Stimulated activated CD4-positive, alpha-beta T cell treated with anti-CD3 and anti-CD28 coated beads, Interleukin-4, amount 100 ng/mL, for 1 hour (primary cell): ENCODE measurements at regions not wholly inside any gene's neighbourhood (a gene's known extent, or its start where the extent isn't known, plus 50 kb on each side); places are given as distances from the start of the nearest gene placed in this dataset.

ENCODE experiments used
- DNase-seq: peaks from one replicate; pipeline ENCODE4 v3.0.0-alpha.2; 2020

DNA sequence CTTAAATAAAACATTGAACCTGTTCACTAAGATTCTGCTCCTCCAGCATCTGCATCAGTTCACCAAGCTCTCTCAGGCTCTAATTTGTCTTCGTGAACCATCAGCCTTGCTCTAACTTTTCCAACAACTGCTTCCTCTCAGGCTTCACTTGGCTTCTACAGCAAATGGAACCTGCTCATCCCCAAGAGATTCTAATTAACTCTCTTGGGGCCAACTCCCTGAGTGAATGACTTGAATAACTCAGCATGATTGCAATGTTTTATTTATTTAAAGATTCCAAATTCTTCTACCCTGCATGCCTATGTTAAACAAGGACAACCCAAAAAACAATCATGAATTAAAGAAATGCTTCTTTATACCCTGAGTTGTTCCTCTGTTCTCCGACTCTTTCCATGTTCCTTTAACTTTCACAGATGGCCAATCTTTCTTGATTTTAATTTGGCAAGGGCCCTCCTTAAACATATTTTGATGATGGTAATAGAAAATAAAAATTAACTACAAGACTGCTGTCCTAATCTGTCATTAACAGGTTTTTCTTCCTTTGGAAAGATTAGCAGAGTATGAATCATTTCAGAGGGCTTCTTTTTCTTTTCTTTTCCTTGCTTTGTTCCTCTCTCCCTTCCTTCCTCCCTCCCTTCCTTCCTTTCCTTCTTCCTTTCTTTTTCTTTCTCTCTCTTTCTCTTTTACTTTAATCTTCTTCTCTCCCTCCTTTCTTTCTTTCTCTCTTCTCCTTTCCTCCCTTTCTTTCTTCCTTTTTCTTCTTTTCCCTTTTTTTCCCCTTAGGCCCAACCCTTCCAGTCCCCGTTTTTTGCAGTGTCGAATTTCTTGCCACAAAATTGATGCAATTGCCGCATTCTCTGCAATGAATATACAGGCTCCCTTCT is 195.0 kb upstream of the RHOBTB1 start:
- DNase-seq = no peak

DNA sequence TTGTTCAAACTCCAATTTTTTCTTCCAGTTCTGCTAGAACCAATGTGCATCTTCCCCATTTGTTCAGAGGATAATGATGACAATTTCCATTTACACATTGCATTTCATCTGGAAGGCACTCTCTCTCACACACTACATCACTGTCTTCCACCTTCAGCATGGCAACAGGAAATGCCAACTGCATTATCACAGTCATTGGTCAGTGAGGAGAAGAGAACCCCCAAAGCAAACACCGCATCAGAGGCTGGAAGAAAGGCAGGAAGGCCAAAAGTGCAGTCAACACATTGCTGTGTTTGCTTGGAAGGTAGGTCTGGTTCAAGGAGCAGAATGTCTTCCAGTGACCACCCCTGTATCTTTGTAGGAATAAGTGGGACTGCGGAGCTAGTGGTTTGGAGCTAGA is 192.2 kb upstream of the RHOBTB1 start:
- DNase-seq = no peak

DNA sequence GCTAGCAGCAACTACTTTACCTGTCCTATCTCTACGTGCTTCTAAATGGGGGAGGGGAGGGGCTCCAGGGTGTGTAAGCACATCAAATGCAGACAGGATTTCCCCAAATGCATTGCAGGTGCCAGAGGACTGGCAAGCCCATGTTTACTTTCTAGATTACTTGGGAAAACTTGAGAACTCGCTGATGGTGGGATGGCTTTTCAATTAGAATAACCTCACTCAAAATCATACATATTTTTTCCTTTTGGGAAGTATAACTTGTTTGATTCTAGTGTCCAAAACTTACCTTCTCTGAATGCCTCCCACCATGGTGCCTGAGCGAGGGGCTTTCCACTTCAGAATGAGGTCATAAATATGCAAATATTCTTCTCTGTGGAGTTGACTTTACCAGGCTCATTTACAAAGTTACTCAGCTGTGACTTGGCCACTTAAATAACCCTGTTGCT is 191.3 kb upstream of the RHOBTB1 start:
- no peak for DNase-seq

DNA sequence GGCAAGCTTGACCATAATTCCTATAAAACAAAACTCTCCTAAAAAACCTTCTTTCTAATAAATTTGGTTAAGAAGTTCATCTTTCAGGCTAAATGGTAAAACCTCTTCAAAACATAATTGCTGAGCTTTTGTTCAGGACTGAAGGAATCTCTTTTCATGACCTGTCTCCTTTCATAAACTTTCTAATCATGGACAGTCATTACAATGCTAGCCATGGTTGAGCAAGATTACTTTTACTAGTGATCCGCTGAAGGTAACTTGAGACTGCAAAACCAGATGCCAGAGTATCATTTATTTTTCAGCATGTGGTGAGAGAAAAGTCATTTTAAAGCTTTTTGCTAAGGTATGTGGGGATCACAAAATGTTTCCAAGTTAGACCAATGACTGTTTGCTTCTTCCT is 186.4 kb upstream of the RHOBTB1 start:
- no peak for DNase-seq

- no peak for DNase-seq
Observed at GRCh38 chr10:61128196-61128595, 184.2 kb upstream of the RHOBTB1 start.

GRCh38 chr10:61125560-61126170 is 181.7 kb upstream of the RHOBTB1 start:
- DNase-seq = no peak

DNA sequence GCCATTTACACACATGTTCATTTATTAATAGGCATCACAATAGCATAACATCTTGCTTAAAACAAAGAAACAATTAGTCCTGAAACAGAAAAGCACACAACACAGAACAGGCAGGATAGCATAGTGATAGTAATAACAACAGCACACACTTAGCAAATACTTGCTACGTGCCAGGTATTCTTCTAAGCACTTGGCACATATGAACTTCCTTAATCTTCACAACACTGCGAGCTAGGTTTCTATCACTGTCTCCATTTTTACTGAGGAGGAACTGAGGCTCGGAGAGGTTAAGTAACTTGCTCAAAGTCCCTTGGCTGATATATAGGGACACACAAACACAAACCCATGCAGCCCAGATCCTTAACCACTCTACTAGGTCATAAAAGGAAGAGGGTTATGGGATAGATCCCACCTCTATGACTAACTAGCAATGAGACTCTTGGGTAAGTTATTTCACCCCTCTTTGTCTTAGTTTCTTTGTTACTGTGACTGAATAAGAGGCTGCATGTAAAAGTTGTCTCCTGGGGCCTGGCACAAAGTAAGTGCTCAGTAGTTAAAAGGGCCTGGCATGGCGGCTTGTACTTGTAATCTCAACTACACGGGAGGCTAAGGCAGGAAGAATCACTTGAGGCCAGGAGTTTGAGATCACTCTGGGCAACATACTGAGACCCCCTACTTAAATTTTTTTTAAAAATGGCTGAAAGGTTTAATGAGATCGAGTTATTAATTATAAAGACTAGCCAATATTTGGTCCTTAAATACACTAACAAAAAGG is 181.0 kb upstream of the RHOBTB1 start:
- no peak for DNase-seq

GRCh38 chr10:61120805-61121204 is 176.8 kb upstream of the RHOBTB1 start:
- DNase-seq = no peak

- no peak for DNase-seq
Observed at GRCh38 chr10:61119573-61119972, 175.6 kb upstream of the RHOBTB1 start.

GRCh38 chr10:61115897-61116296 is 171.9 kb upstream of the RHOBTB1 start:
- DNase-seq = no peak

GRCh38 chr10:61112771-61113170 is 168.8 kb upstream of the RHOBTB1 start:
- no peak for DNase-seq

- DNase-seq = no peak
Observed at GRCh38 chr10:61110936-61111335, 167.0 kb upstream of the RHOBTB1 start.

DNA sequence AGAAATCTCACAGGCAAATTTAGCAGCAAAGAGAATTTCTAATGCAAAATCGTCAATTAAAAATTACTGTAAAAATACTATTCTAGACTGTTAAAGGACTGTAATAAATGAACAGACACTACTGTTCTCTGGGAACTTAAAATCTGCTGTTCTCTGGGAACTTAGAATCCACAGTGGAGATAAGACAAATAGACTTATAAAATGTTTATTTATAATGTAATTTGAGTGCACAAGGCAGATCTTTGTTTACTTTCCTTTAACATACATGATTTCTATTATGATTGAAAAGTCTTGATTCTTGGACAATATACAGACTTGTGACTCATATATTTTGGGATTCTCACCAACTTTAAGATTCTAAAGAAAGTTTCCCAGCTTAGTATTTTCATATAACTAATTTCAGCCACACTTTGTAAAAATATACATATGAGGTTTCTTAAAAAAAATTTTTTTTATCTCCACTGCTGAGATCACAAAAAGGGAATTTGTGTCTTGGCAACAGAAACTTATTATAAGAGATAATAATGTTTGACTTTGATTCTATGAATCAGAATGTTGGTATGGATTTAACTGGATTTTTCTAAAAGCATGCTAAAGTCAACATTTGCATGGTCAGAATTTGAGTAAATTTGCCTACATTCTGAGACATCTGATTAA is 166.3 kb upstream of the RHOBTB1 start:
- no peak for DNase-seq

- DNase-seq = no peak
Observed at GRCh38 chr10:61108915-61109314, 164.9 kb upstream of the RHOBTB1 start.

GRCh38 chr10:61100887-61101286 is 156.9 kb upstream of the RHOBTB1 start:
- DNase-seq = no peak

- DNase-seq = no peak
Observed at GRCh38 chr10:61099756-61100155, 155.8 kb upstream of the RHOBTB1 start.

DNA sequence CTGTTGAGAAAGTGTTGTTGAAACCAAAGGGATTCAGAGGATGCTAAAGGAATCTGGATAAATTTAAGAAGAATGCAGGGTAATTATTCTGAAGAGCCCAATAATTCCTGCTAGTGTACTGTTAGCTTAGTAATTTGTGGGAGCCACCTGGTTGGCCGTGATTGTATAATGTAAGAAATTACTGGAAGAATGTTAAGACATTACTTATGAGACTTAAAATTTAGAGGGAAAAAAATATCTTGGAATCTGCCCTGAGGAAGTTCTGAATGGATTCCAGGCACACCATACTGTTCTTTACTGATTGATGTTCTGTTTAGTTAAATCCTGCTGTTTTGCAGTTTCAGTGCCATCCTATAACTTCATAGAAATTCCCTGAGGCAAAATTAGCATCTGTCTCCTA is 155.0 kb upstream of the RHOBTB1 start:
- no peak for DNase-seq

- DNase-seq = no peak
Observed at GRCh38 chr10:61097026-61097425, 153.0 kb upstream of the RHOBTB1 start.

GRCh38 chr10:61096056-61096455 is 152.1 kb upstream of the RHOBTB1 start:
- DNase-seq = no peak

DNA sequence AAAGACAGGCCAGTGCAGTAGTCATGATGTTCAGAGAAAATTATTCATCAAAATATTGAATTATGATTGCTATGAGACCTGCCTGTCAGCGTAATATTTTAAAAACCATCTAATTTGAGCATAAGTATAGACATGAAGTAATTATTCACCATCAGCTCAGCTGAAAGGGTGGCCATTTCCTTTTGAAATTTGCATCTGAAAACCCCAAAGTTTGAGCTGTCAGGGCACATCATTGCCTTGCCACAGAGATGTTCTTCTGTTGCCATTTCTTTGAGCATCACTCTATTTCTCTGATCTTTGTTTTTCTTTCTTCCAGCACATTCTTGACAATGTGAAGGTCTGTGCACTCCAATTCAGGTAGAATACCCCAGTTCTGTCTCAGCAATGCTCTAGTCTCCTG is 147.5 kb upstream of the RHOBTB1 start:
- no peak for DNase-seq

DNA sequence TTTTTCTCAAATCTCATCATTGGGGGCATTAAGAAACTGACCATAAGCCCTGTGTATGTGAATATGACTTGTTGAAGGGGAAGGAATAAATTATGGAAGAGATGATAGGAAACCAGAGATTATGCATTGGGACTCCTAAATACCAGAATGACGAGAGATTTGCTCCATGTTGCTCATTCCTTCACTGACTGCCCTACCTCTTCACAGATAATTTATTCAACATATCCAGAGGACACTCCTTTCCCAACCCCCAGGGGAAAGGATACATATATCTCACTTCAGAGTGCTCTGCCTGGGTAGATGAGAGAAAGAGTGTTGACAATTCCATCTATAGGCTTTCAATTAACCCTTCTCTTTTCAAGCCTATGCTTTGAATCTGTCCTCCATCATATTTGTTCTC is 145.3 kb upstream of the RHOBTB1 start:
- no peak for DNase-seq

DNA sequence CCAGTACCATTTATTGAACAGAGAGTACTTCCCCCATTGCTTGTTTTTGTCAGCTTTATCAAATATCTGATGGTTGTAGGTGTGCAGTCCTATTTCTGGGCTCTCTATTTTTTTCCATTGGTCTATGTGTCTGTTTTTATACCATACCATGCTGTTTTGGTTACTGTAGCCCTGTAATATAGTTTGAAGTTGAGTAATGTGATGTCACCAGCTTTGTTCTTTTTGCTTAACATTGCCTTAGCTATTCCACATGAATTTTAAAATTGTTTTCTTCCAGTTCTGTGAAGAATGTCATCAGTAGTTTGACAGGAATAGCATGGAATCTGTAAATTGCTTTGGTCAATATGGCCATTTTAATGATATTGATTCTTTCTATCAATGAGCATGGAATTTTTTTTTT is 140.5 kb upstream of the RHOBTB1 start:
- no peak for DNase-seq

GRCh38 chr10:61081301-61081700 is 137.3 kb upstream of the RHOBTB1 start:
- no peak for DNase-seq
